ENCODE measurements at regions not wholly inside any gene's neighbourhood (a gene's known extent, or its start where the extent isn't known, plus 50 kb on each side); places are given as distances from the start of the nearest gene placed in this dataset.
A peak's percentile ranks its signal among the peaks of the same experiment; 100 is the strongest.
"Not testable (repeated sequence)": the region's sequence is repeated elsewhere in the genome, so short reads cannot be mapped to it uniquely, and the experiment has no call there.

DNA sequence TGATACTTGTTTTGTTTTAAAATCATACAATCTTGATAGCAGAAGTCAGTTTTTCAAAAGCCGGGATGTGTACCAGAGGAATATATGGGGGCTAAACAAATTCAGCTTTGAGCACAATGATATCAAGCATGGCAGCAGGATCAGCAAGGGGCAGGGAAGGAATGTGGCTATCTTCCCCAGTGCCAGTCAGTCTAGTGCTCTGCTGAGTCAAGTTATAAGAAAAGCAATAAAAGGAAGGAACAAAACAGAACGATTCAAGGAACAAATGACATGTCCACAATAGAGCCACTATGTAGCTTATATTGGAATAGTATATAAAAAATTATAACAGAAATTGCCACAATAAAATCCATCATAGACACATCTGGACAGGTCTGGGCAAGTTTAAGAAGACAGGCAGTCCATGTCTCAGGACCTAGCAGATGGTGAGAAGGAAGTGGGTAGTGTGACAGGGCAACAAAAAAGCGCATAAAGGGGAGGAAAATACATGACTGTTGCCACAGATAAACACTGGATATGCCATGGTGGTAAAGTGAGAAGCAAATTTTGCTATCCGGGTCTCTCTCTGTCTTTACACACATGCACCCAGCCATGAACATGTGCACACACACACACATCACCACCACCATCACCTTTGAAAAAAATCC lies 518.2 kb upstream of the HTR2C start:
- no peaks in the 10 kb centered on the region for H4K20me1 ChIP-seq (ENCODE audit: insufficient read depth, low read length)
- no peak overlapping the region for H3K4me2 ChIP-seq (ENCODE audit: insufficient read depth, low read length)
- H3K4me3 ChIP-seq (ENCODE audit: low read depth in 1 of 2, low read length in 2 of 2) = no peak overlapping the region
- peaks cover 6% of the 10 kb centered on the region; the same call in 1 of the 2 replicates for H3K4me1 ChIP-seq (ENCODE audit: insufficient read depth, low read length)
- H3K9me3 ChIP-seq (ENCODE audit: insufficient read depth, low read length, severe bottlenecking) = no peaks in the 10 kb centered on the region
- H3K27me3 ChIP-seq (ENCODE audit: insufficient read depth, low read length, poor library complexity) = no peaks in the 10 kb centered on the region
- no peak for DNase-seq
- ATAC-seq (ENCODE audit: insufficient read depth, low read depth) = peak; percentile 31; the same call in 1 of the 3 replicates
- H3K36me3 ChIP-seq (ENCODE audit: insufficient read depth, low read length) = no peaks in the 10 kb centered on the region
- no peaks in the 10 kb centered on the region for H3K79me2 ChIP-seq (ENCODE audit: insufficient read depth, low read length)
- H3K27ac ChIP-seq (ENCODE audit: low read length) = no peak overlapping the region
- no peak overlapping the region for H2AFZ ChIP-seq (ENCODE audit: low read depth, low read length)
- no peak for TF ChIP-seq EZH2 (IDR thresholded peaks at IDR 0.05; ENCODE audit: borderline replicate concordance, low read depth, low read length, severe bottlenecking)
- TF ChIP-seq, protein P1, sequence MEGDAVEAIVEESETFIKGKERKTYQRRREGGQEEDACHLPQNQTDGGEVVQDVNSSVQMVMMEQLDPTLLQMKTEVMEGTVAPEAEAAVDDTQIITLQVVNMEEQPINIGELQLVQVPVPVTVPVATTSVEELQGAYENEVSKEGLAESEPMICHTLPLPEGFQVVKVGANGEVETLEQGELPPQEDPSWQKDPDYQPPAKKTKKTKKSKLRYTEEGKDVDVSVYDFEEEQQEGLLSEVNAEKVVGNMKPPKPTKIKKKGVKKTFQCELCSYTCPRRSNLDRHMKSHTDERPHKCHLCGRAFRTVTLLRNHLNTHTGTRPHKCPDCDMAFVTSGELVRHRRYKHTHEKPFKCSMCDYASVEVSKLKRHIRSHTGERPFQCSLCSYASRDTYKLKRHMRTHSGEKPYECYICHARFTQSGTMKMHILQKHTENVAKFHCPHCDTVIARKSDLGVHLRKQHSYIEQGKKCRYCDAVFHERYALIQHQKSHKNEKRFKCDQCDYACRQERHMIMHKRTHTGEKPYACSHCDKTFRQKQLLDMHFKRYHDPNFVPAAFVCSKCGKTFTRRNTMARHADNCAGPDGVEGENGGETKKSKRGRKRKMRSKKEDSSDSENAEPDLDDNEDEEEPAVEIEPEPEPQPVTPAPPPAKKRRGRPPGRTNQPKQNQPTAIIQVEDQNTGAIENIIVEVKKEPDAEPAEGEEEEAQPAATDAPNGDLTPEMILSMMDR (IDR thresholded peaks at IDR 0.05; ENCODE audit: borderline replicate concordance, extremely low read depth, low read length, poor library complexity, severe bottlenecking) = no peak
- H3K9ac ChIP-seq (ENCODE audit: low read depth, low read length) = no peak overlapping the region

DNA sequence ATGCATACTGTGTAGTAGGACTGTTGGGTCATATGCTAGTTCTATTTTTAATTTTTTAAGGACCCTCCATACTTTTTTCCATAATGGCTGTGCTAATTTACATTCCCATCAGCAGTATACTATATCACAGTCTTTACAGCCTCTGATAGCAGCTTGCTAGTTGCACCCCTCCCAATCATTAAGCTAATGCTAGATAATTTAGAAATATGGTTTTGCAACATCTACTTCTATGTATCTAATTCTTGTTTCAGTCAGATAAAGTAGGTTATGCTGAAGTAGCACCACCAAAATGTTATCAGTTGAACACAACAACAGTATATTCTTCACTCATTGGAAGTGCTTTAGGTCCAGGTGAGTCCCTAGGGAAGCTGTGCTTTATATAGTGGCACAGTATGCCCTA lies 522.7 kb upstream of the HTR2C start:
- H3K27me3 ChIP-seq (ENCODE audit: insufficient read depth, low read length, poor library complexity) = no peaks in the 10 kb centered on the region
- H3K79me2 ChIP-seq (ENCODE audit: insufficient read depth, low read length) = no peaks in the 10 kb centered on the region
- TF ChIP-seq, protein P1 (IDR thresholded peaks at IDR 0.05; ENCODE audit: borderline replicate concordance, extremely low read depth, low read length, poor library complexity, severe bottlenecking) = no peak
- TF ChIP-seq EZH2 (IDR thresholded peaks at IDR 0.05; ENCODE audit: borderline replicate concordance, low read depth, low read length, severe bottlenecking) = no peak
- no peaks in the 10 kb centered on the region for H3K9me3 ChIP-seq (ENCODE audit: insufficient read depth, low read length, severe bottlenecking)
- no peak for DNase-seq
- H3K4me1 ChIP-seq (ENCODE audit: insufficient read depth, low read length) = peaks cover 6% of the 10 kb centered on the region; the same call in 1 of the 2 replicates
- H4K20me1 ChIP-seq (ENCODE audit: insufficient read depth, low read length) = no peaks in the 10 kb centered on the region
- no peaks in the 10 kb centered on the region for H3K36me3 ChIP-seq (ENCODE audit: insufficient read depth, low read length)
- ATAC-seq (ENCODE audit: insufficient read depth, low read depth) = no peak
- H3K4me3 ChIP-seq (ENCODE audit: low read depth in 1 of 2, low read length in 2 of 2) = no peak overlapping the region
- H2AFZ ChIP-seq (ENCODE audit: low read depth, low read length) = no peak overlapping the region
- no peak overlapping the region for H3K27ac ChIP-seq (ENCODE audit: low read length)
- no peak overlapping the region for H3K9ac ChIP-seq (ENCODE audit: low read depth, low read length)
- H3K4me2 ChIP-seq (ENCODE audit: insufficient read depth, low read length) = no peak overlapping the region

DNA sequence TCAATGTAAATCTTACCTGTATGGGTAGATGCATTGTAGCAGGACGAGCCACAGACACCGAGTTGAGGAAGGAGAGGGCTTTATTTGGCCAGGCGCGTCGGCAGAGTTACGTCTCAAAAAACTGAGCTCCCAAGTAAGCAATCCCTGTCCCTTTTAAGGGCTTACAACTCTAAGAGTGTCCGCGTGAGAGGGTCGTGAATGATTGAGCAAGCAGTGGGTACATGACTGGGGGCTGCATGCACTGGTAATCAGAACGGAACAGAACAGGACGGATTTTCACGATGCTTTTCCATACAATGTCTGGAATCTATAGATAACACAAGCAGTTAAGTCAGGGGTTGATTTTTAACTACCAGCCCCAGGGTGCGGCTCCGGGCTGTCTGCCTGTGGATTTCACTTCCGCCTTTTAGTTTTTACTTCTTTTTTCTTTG lies 524.9 kb upstream of the HTR2C start:
- H3K4me2 ChIP-seq (ENCODE audit: insufficient read depth, low read length) = no peak overlapping the region

DNA sequence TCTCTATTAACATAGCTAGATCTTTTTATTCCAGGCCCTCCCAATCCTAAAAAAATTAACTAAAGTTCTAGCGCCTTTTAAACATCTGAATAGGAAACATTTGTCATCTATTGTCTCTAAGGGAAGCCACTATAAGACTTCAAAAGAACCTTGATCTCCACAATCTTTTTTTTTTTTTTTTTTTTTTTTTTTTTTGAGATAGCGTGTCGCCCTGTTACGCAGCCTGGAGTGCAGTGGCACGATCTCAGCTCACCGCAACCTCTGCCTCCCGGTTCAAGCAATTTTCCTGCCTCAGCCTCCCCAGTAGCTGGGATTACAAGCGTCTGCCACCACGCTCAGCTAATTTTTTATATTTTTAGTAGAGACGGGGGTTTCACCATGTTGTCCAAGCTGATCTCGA lies 526.5 kb upstream of the HTR2C start:
- H3K9me3 ChIP-seq (ENCODE audit: insufficient read depth, low read length, severe bottlenecking); H3K4me1 ChIP-seq (ENCODE audit: insufficient read depth, low read length); H3K27me3 ChIP-seq (ENCODE audit: insufficient read depth, low read length, poor library complexity); H3K4me2 ChIP-seq (ENCODE audit: insufficient read depth, low read length); H4K20me1 ChIP-seq (ENCODE audit: insufficient read depth, low read length); H3K4me3 ChIP-seq (ENCODE audit: low read depth in 1 of 2, low read length in 2 of 2); H2AFZ ChIP-seq (ENCODE audit: low read depth, low read length); DNase-seq; H3K9ac ChIP-seq (ENCODE audit: low read depth, low read length); H3K27ac ChIP-seq (ENCODE audit: low read length); H3K79me2 ChIP-seq (ENCODE audit: insufficient read depth, low read length); ATAC-seq (ENCODE audit: insufficient read depth, low read depth); H3K36me3 ChIP-seq (ENCODE audit: insufficient read depth, low read length): not testable (repeated sequence)

More for the DNA sequence above, 524.9 kb upstream of the HTR2C start:
- H3K9me3 ChIP-seq (ENCODE audit: insufficient read depth, low read length, severe bottlenecking) = no peaks in the 10 kb centered on the region
- no peak overlapping the region for H3K4me3 ChIP-seq (ENCODE audit: low read depth in 1 of 2, low read length in 2 of 2)
- no peaks in the 10 kb centered on the region for H3K27me3 ChIP-seq (ENCODE audit: insufficient read depth, low read length, poor library complexity)
- no peak for DNase-seq
- no peaks in the 10 kb centered on the region for H4K20me1 ChIP-seq (ENCODE audit: insufficient read depth, low read length)
- H3K4me1 ChIP-seq (ENCODE audit: insufficient read depth, low read length) = no peaks in the 10 kb centered on the region
- no peak for TF ChIP-seq EZH2 (IDR thresholded peaks at IDR 0.05; ENCODE audit: borderline replicate concordance, low read depth, low read length, severe bottlenecking)
- TF ChIP-seq, protein P1 (IDR thresholded peaks at IDR 0.05; ENCODE audit: borderline replicate concordance, extremely low read depth, low read length, poor library complexity, severe bottlenecking) = no peak
- H2AFZ ChIP-seq (ENCODE audit: low read depth, low read length) = no peak overlapping the region
- no peaks in the 10 kb centered on the region for H3K36me3 ChIP-seq (ENCODE audit: insufficient read depth, low read length)
- no peaks in the 10 kb centered on the region for H3K79me2 ChIP-seq (ENCODE audit: insufficient read depth, low read length)
- ATAC-seq (ENCODE audit: insufficient read depth, low read depth) = no peak
- no peak overlapping the region for H3K9ac ChIP-seq (ENCODE audit: low read depth, low read length)
- H3K27ac ChIP-seq (ENCODE audit: low read length) = no peak overlapping the region

Data from DND-41 (cell line).